PC-3 (cell line): ENCODE measurements at regions not wholly inside any gene's neighbourhood (a gene's known extent, or its start where the extent isn't known, plus 50 kb on each side); places are given as distances from the start of the nearest gene placed in this dataset.

Experiments
- ATAC-seq: fragments of 200-7000 bp; cut with Tn5 transposase; 2 replicates; pipeline ENCODE4 v1.9.1; 2020; ENCODE audit warnings: mild to moderate bottlenecking, moderate library complexity
- BruUV-seq: library from RNA; stranded (reverse); fragments of 400-500 nt; replicated peaks from 2 replicates; lab custom pipeline; 2021; lab: Mats Ljungman, UMichigan
- CTCF ChIA-PET: fragments of 300-600 bp; sonication (Branson Sonifier 250); formaldehyde crosslinking; loops from one replicate; lab custom pipeline; 2022; ENCODE audit warnings: antibody characterized with exemption; lab: Charles Lee
- POLR2A ChIA-PET: fragments of 300-600 bp; sonication (Branson Sonifier 250); formaldehyde crosslinking; loops from one replicate; lab custom pipeline; 2022; ENCODE audit warnings: antibody characterized with exemption; ENCODE audit not compliant: unreplicated experiment; lab: Charles Lee
- DNase-seq: peaks from one replicate; pipeline ENCODE4 v3.0.0-alpha.2; 2015
- H2AFZ ChIP-seq: fragments of 300-600 bp; sonication (generic); 2 replicates; pipeline ENCODE4 v1.6.0; 2016; ENCODE audit warnings: antibody characterized with exemption, low read length
- H3F3A ChIP-seq: fragments of 300-600 bp; sonication (generic); one replicate; pipeline ENCODE4 v1.6.0; 2017; ENCODE audit warnings: antibody characterized with exemption, low read length, control low read depth, mild to moderate bottlenecking; ENCODE audit not compliant: unreplicated experiment
- H3K27ac ChIP-seq: fragments of 300-600 bp; sonication (generic); 2 replicates; pipeline ENCODE4 v1.5.1; 2016; ENCODE audit warnings: mild to moderate bottlenecking, low read length
- H3K27me3 ChIP-seq: fragments of 300-600 bp; sonication (generic); 2 replicates; pipeline ENCODE4 v1.6.1; 2016; ENCODE audit warnings: low read length, mixed read lengths
- H3K36me3 ChIP-seq: fragments of 300-600 bp; sonication (generic); 2 replicates; pipeline ENCODE4 v1.6.1; 2016; ENCODE audit warnings: low read depth, mixed run types, low read length, mixed read lengths
- H3K4me1 ChIP-seq: fragments of 300-600 bp; sonication (generic); 2 replicates; pipeline ENCODE4 v1.5.1; 2016; ENCODE audit warnings: low read length; ENCODE audit not compliant: insufficient read depth
- H3K4me2 ChIP-seq: fragments of 300-600 bp; sonication (generic); 2 replicates; pipeline ENCODE4 v1.6.0; 2016; ENCODE audit warnings: low read length
- H3K4me3 ChIP-seq: fragments of 300-600 bp; sonication (generic); 2 replicates; pipeline ENCODE4 v1.5.1; 2016; ENCODE audit warnings: mild to moderate bottlenecking, low read length, mixed read lengths
- H3K79me2 ChIP-seq: fragments of 300-600 bp; sonication (generic); 2 replicates; pipeline ENCODE4 v1.6.1; 2017; ENCODE audit warnings: low read length, mixed read lengths
- H3K9ac ChIP-seq: fragments of 300-600 bp; sonication (generic); 2 replicates; pipeline ENCODE4 v1.6.0; 2016; ENCODE audit warnings: mild to moderate bottlenecking, low read length
- H3K9me2 ChIP-seq: fragments of 300-600 bp; sonication (generic); replicated peaks from 2 replicates; pipeline ENCODE4 v1.6.1; 2016; ENCODE audit warnings: mixed run types, low read length, mixed read lengths
- H3K9me3 ChIP-seq: fragments of 300-600 bp; sonication (generic); 2 replicates; pipeline ENCODE4 v1.6.1; 2016; ENCODE audit warnings: low read length, mixed read lengths
- H4K20me1 ChIP-seq: fragments of 300-600 bp; sonication (generic); 2 replicates; pipeline ENCODE4 v1.6.1; 2016; ENCODE audit warnings: low read length, mixed read lengths
- EZH2 ChIP-seq: fragments of 300-600 bp; sonication (generic); IDR thresholded peaks from one replicate; pipeline ENCODE4 v1.6.1; 2017; ENCODE audit warnings: antibody characterized with exemption, mild to moderate bottlenecking, low read length; ENCODE audit not compliant: unreplicated experiment
- EZH2phosphoT487 ChIP-seq: fragments of 300-600 bp; sonication (generic); IDR thresholded peaks from 2 replicates; pipeline ENCODE4 v1.6.1; 2018; ENCODE audit warnings: mild to moderate bottlenecking, antibody characterized with exemption, low read length, borderline replicate concordance
- intact Hi-C: fragments of 100-400 bp; cut with micrococcal nuclease; formaldehyde crosslinking; loops from 2 replicates; pipeline ENCODE4 v1.9.0; 2023
- TF ChIP-seq, protein P1 (sequence below): fragments of 300-600 bp; sonication (generic); conservative IDR thresholded peaks from 2 replicates; pipeline ENCODE4 v1.5.1; 2017; ENCODE audit warnings: antibody characterized with exemption, low read depth, mild to moderate bottlenecking, low read length

DNA sequence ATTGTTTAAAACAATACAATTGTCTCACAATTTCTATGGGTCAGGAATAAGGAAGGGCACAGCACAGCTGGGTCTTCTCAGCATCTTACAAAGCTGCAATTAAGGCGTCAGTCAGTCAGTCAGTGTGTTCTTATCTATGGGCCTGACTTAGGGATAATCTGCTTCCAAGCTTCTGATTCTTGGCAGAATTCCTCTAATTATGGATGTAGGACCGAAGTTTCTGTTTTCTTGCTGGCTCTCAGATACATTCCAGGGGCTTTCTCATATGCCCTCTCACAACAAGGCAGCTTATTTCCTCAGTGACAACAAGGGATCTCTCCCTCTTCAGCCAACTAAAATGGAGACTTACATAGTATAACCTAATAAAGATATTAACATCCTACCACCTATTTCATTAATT lies 1925.3 kb upstream of the ACO1 start:
- Histone ChIP-seq H3K9me3 (no peaks in the 10 kb centered on the region), H3K9ac (no peak overlapping the region), H3K27me3 (no peaks in the 10 kb centered on the region), H3K4me1 (no peaks in the 10 kb centered on the region), H3K4me2 (no peak overlapping the region), H2AFZ (no peak overlapping the region), H3K9me2 (no peaks in the 10 kb centered on the region), H3K27ac (no peak overlapping the region), H3K79me2 (no peaks in the 10 kb centered on the region), H3K36me3 (no peaks in the 10 kb centered on the region), H3F3A (no peaks in the 10 kb centered on the region), H4K20me1 (no peaks in the 10 kb centered on the region), H3K4me3 (no peak overlapping the region)
- no peak for ATAC-seq
- intact Hi-C loops, result no loop called here
- no peak for DNase-seq
- ChIA-PET CTCF (no interaction called here), POLR2A (no interaction called here)
- TF ChIP-seq EZH2 (no peak), EZH2phosphoT487 (no peak)
- TF ChIP-seq, protein P1, sequence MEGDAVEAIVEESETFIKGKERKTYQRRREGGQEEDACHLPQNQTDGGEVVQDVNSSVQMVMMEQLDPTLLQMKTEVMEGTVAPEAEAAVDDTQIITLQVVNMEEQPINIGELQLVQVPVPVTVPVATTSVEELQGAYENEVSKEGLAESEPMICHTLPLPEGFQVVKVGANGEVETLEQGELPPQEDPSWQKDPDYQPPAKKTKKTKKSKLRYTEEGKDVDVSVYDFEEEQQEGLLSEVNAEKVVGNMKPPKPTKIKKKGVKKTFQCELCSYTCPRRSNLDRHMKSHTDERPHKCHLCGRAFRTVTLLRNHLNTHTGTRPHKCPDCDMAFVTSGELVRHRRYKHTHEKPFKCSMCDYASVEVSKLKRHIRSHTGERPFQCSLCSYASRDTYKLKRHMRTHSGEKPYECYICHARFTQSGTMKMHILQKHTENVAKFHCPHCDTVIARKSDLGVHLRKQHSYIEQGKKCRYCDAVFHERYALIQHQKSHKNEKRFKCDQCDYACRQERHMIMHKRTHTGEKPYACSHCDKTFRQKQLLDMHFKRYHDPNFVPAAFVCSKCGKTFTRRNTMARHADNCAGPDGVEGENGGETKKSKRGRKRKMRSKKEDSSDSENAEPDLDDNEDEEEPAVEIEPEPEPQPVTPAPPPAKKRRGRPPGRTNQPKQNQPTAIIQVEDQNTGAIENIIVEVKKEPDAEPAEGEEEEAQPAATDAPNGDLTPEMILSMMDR, result no peak
- BruUV-seq, result no TSS peak

DNA sequence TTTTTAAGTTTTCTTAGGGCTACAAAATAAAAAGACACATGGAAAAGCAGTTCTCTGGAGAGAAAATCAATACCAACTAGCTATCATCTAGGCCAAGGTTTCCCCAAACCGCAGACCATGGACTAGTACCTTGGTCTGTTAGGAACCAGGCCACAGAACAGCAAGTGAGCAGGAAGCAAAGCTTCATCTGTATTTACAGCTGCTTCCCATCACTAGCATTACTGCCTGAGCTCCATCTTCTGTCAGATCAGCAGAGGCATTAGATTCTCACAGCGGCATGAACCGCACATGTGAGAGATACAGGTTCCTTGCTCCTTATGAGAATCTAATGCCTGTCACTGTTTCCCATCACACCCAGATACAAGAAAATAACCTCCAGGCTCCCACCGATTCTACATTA lies 1907.6 kb upstream of the ACO1 start:
- no peak for TF ChIP-seq EZH2
- TF ChIP-seq, protein P1, result no peak
- no peak for TF ChIP-seq EZH2phosphoT487
- Histone ChIP-seq H3K4me1 (no peaks in the 10 kb centered on the region), H4K20me1 (no peaks in the 10 kb centered on the region), H3K27me3 (no peaks in the 10 kb centered on the region), H3K9ac (no peak overlapping the region), H3K9me2 (no peaks in the 10 kb centered on the region), H3K36me3 (no peaks in the 10 kb centered on the region), H3K27ac (no peak overlapping the region), H3K4me2 (no peak overlapping the region), H2AFZ (no peak overlapping the region), H3K9me3 (no peaks in the 10 kb centered on the region), H3K4me3 (no peak overlapping the region), H3K79me2 (no peaks in the 10 kb centered on the region), H3F3A (no peaks in the 10 kb centered on the region)
- ChIA-PET CTCF (no interaction called here), POLR2A (no interaction called here)
- BruUV-seq, result no TSS peak
- intact Hi-C loops, result no loop called here
- DNase-seq (no peak), ATAC-seq (no peak)

DNA sequence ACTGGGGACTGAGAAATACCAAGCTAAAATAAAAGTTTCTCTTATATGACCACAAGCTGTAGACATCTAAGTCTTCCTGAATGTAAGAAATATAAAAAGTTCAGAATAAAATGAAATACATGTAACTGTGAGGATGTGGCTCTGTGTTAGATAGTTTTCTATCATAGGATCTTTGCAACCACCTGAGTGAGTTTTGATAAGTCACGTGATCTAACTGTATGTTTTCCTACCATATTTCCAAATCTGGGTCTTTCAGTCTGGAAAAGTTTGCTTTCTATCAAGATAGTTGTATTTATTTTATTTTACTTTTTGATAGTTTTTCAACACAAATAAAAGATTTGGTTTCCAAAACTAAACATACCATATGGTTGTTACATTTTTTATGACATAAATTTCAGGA lies 1905.8 kb upstream of the ACO1 start:
- POLR2A ChIA-PET, result no interaction called here
- intact Hi-C loops, result no loop called here
- H3K4me1 ChIP-seq, result no peaks in the 10 kb centered on the region
- H3K9me3 ChIP-seq, result no peaks in the 10 kb centered on the region
- no TSS peak for BruUV-seq
- no peak overlapping the region for H3K4me3 ChIP-seq
- no peaks in the 10 kb centered on the region for H3K79me2 ChIP-seq
- DNase-seq, result no peak
- TF ChIP-seq EZH2 (no peak), EZH2phosphoT487 (no peak)
- TF ChIP-seq, protein P1, result no peak
- no peak overlapping the region for H3K27ac ChIP-seq
- CTCF ChIA-PET, result no interaction called here
- no peak overlapping the region for H2AFZ ChIP-seq
- H4K20me1 ChIP-seq, result no peaks in the 10 kb centered on the region
- H3K9me2 ChIP-seq, result no peaks in the 10 kb centered on the region
- H3K4me2 ChIP-seq, result no peak overlapping the region
- no peak overlapping the region for H3K9ac ChIP-seq
- H3F3A ChIP-seq, result no peaks in the 10 kb centered on the region
- ATAC-seq, result no peak
- H3K27me3 ChIP-seq, result no peaks in the 10 kb centered on the region
- no peaks in the 10 kb centered on the region for H3K36me3 ChIP-seq
